ENCODE measurements at regions not wholly inside any gene's neighbourhood (a gene's known extent, or its start where the extent isn't known, plus 50 kb on each side); places are given as distances from the start of the nearest gene placed in this dataset.
A peak's percentile ranks its signal among the peaks of the same experiment; 100 is the strongest.

DNA sequence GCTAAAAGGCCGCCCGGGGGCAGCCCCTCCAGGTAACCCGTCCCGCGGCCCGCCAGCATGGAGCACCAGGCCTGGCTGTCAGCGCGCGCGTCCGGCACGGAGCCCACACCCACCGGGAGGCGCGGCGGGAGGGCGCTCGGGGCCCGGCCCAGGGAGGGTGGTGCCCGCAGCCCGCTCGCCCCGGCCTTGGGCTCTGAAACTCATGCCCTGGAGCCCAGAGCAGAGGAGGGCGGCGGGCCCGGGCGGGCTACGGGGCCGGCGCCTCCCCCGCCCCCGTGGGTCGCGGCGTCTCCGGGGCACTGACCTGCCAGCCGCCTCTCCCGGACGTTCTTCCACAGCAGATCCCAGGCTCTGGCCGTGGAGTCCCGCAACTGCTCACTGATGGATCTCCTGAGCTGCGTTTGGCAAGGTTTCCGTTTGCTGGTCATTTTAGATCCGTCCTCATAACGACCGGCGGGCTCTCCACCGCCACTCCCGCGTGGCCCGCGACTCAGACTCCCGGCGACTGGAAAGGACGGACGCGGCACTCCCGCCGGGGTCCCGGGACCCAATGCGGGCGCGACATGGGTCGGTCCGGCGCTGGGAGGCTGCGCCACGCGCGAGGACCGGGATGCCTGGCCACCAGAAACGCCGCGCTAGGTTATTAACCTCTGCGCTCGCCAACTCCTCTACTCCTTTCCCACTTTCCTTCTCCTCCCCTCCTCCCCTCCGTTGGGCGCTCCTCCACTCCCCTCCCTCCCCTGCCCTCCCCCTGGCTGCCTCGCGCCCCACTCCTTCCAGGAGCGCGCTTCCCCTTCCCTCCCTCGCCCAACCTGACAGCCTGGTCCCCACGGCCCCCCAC lies 64.7 kb upstream of the STARD13 start:
- H3K4me3 ChIP-seq (ENCODE audit: low read depth, low read length), result peak overlapping the region; percentile 87
- TF ChIP-seq, protein P1, sequence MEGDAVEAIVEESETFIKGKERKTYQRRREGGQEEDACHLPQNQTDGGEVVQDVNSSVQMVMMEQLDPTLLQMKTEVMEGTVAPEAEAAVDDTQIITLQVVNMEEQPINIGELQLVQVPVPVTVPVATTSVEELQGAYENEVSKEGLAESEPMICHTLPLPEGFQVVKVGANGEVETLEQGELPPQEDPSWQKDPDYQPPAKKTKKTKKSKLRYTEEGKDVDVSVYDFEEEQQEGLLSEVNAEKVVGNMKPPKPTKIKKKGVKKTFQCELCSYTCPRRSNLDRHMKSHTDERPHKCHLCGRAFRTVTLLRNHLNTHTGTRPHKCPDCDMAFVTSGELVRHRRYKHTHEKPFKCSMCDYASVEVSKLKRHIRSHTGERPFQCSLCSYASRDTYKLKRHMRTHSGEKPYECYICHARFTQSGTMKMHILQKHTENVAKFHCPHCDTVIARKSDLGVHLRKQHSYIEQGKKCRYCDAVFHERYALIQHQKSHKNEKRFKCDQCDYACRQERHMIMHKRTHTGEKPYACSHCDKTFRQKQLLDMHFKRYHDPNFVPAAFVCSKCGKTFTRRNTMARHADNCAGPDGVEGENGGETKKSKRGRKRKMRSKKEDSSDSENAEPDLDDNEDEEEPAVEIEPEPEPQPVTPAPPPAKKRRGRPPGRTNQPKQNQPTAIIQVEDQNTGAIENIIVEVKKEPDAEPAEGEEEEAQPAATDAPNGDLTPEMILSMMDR (IDR thresholded peaks at IDR 0.05; ENCODE audit: insufficient read depth, low read length), result no peak
- DNase-seq (ENCODE audit: low read depth), result peak; percentile 37

DNA sequence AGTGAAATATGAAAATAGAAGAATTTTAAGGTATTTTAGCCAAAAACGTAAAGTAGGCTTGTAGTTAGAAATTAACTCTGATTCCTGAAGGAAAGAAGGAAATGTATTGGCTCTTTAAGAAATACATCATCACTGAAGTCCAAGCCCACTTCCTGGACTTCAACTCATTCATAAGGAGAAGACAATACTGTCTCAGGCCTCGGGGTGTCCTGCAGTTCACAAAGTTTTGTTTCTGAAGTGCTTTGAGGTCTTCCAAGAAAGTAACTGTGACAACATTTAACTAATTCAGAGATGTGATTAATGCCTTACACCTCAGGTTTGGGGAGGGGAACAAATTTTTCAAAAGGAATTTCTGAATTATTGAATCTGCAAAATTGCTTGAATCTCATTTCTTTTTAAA lies 65.8 kb upstream of the STARD13 start:
- TF ChIP-seq, protein P1 (IDR thresholded peaks at IDR 0.05; ENCODE audit: insufficient read depth, low read length), result peak; percentile 41
- peak overlapping the region; percentile 28 for H3K4me3 ChIP-seq (ENCODE audit: low read depth, low read length)
- peak; percentile 68 for DNase-seq (ENCODE audit: low read depth)

DNA sequence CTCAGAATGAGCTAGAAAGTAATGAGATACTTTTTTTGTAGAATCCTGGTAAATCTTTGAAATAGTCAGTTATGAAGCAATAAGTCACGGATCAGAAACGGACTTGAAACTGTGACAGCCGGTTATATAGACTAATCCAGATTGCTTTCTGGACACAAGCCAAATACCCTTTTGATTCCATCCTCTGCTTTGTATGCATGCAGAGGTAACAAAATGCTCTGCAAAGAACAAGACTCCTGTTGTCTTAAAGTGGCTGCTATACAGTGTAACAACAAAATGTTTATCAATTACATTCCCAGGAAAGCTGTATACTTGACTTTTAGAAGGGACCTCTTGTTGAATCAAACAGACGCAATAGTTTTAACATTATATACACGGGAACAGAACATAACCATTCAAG lies 66.5 kb upstream of the STARD13 start:
- H3K4me3 ChIP-seq (ENCODE audit: low read depth, low read length), result no peak overlapping the region
- DNase-seq (ENCODE audit: low read depth), result no peak
- TF ChIP-seq, protein P1 (IDR thresholded peaks at IDR 0.05; ENCODE audit: insufficient read depth, low read length), result no peak

DNA sequence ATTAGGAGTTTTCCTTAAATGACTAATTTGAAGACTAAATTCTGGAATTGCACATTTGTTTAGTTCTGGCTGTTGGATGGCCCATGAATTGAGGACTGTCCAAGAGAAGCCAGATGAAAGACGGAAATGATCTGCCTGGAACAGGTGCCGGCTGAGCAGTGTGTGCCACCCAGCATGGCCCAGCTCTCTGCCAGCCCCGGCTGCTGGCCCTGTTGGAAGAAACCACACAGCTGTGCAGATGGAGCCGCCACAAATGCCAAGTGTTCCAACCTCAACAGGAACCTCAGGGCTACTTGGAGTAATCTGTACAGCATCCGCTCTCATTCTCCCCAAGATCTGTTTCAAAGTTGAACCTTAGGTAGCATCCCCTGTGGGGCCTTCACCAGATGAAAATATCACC lies 67.0 kb upstream of the STARD13 start:
- TF ChIP-seq, protein P1 (IDR thresholded peaks at IDR 0.05; ENCODE audit: insufficient read depth, low read length), result no peak
- no peak for DNase-seq (ENCODE audit: low read depth)
- no peak overlapping the region for H3K4me3 ChIP-seq (ENCODE audit: low read depth, low read length)

DNA sequence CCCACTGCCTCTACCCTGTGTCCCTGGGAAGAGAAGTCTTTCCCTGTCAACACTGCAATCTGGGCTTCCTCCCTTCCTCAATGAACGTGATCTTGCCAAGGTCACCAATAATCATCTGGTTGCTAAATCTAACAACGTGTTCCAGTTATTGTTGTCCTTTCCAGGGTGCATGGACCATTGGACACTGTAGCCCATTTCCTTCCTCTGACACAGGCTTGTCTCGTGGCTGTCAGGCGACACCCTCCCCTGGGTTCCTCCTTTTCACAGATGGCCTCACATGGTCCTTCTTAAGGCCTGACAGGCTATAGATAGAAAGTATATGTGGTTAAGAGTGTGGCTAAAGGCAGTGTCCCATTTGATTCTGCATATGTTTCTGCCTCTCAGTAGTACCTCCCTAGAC lies 67.7 kb upstream of the STARD13 start:
- TF ChIP-seq, protein P1 (IDR thresholded peaks at IDR 0.05; ENCODE audit: insufficient read depth, low read length), result no peak
- no peak overlapping the region for H3K4me3 ChIP-seq (ENCODE audit: low read depth, low read length)
- DNase-seq (ENCODE audit: low read depth), result no peak

DNA sequence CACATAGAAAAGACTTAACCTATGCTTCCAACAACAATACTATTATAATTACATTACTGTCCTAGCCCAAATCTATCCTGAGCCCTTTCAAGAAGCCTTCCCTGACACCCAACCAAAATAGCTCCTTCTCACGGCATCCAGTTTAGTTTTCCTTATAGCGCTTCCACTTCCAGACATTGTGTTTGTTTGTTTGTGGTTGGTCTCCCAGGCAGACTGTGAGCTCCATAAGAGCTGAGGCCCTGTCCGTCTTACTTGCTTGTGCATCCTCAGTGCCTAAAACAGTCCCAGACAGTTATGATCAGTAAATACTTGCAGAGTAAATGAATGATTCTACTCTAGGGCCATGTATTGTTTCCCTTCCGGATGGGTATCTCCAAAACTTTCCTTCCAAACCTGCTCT lies 68.1 kb upstream of the STARD13 start:
- TF ChIP-seq, protein P1 (IDR thresholded peaks at IDR 0.05; ENCODE audit: insufficient read depth, low read length), result no peak
- H3K4me3 ChIP-seq (ENCODE audit: low read depth, low read length), result no peak overlapping the region
- DNase-seq (ENCODE audit: low read depth), result no peak

Data from fibroblast of the aortic adventitia (primary cell).